HL-60 (cell line): ENCODE measurements at regions not wholly inside any gene's neighbourhood (a gene's known extent, or its start where the extent isn't known, plus 50 kb on each side); places are given as distances from the start of the nearest gene placed in this dataset.

Experiments used
- CTCF ChIP-seq: IDR thresholded peaks from one replicate; pipeline ENCODE4 v1.5.1; 2011; ENCODE audit warnings: low read length, control low read depth, inconsistent platforms; ENCODE audit not compliant: insufficient read depth
- GABPA ChIP-seq: IDR thresholded peaks from 2 replicates; pipeline ENCODE4 v1.6.1; 2012; ENCODE audit warnings: low read depth
- POLR2AphosphoS5 ChIP-seq: IDR thresholded peaks from 2 replicates; pipeline ENCODE4 v1.6.1; 2012; ENCODE audit warnings: low read depth
- REST ChIP-seq: IDR thresholded peaks from 2 replicates; pipeline ENCODE4 v1.6.1; 2012; ENCODE audit warnings: low read depth; ENCODE audit not compliant: insufficient replicate concordance
- SPI1 ChIP-seq: IDR thresholded peaks from 2 replicates; pipeline ENCODE4 v1.6.1; 2012; ENCODE audit warnings: low read depth, mild to moderate bottlenecking, borderline replicate concordance

GRCh38 chr9:106130374-106130773 lies 436.0 kb downstream of the TMEM38B start:
- TF ChIP-seq CTCF (no peak), POLR2AphosphoS5 (no peak), GABPA (no peak), REST (no peak), SPI1 (no peak)
